GM21737 (cell line): ENCODE measurements at regions not wholly inside any gene's neighbourhood (a gene's known extent, or its start where the extent isn't known, plus 50 kb on each side); places are given as distances from the start of the nearest gene placed in this dataset.

Experiments
- ATAC-seq: cut with Tn5 transposase; IDR thresholded peaks from one replicate; pipeline ENCODE4 v1.9.1; 2021; ENCODE audit warnings: mild to moderate bottlenecking, moderate library complexity; ENCODE audit not compliant: unreplicated experiment

DNA sequence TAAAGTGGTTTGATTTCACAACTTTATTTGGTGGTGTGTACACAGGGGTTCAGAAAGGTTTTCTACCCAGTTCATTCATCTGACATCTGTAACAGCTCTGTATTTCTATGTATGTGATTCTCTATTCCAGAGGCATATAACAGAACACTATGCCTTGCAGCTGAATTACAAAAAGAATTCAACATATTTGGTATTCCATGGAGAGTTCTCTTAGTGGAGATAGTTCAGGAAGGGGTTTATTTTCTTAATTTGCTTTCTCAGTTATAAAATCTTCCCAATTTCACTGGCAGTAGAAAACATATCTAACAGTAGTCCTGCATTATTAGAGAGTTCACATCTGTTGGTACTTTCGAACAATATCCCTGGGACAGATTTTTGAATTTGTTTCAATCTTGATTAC is 207.9 kb upstream of the LYPLAL1 start:
- ATAC-seq: no peak

DNA sequence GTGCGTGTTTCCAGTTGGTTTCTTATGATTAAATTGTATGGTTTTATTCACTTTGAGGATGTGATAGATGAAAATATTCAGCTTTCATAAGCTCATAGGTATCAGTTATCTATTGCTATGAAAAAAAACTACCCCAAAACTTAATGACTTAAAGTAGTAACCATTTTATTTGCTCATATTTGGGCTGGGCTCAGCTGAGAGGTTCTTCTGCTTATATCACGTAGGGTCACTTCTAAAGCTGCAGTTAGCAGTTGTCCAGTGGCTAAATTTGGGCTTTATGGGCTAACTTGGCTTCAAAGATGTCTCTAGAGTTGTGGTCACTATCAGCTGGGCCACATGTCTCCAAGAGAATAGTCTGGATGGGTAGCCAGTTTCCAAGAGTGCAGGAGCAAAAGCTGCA is 206.4 kb upstream of the LYPLAL1 start:
- ATAC-seq: no peak

DNA sequence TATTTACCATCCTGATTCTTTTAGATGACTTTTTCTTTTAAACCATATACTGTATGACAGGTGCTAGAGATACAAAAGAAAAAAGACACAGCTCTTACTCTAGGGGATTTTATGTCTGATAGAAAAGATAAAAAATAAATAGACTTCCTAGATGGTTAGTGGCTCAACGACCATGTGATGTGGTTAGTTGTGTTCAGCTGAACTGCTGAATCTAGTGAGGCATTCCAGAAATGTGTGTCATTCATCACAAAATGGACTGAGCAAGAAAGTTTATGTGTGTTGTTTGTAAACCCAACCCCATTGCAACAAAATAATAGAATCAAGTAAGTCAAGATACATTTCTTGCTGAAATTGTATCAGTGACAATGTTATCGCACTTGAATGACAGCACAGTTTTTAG is 205.8 kb upstream of the LYPLAL1 start:
- no peak for ATAC-seq

DNA sequence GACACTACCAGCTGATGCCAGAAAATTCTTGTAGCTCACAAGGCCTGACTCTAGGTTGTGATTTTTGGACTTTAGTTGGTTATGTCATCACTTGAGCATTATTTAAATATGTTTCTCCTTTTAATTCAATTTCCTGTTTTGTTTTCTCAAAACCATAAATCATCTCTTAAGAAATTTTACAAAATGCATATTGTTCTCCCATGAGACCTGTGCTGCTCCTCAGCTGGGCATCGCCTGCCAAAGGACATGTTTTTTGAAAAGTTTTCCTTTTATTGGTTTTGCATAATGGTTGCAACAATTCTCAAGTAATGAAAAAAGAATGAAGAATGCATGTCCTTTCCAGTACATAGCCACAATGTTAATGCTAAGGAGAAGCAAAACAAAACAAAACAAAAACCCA is 204.7 kb upstream of the LYPLAL1 start:
- no peak for ATAC-seq

DNA sequence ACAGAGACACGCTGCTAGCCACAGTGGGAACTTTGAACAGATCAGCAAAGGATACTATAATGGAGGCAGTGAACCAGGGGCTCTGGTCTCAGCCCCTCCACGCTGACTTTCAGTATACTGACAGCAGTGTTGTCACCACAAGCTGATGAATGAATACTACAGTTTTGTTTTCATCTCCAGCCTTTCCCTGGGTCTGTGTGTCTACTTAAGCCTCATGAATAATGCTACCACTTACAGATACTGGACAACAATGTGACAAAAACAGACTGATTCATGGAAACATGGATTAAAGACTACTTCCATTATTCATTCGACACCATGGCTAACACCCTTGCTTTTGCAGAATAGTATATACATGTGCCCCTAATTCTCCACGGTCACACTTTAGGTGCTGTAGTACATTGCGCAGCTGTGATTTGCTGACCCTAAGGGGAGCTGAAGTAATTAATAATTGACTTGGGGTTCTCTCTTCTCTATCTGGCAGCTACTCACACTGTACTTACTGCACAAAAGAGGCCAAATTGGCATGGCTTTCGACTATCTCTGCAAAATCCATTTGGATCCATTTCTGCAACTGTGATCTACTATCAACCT is 203.2 kb upstream of the LYPLAL1 start:
- ATAC-seq: no peak

DNA sequence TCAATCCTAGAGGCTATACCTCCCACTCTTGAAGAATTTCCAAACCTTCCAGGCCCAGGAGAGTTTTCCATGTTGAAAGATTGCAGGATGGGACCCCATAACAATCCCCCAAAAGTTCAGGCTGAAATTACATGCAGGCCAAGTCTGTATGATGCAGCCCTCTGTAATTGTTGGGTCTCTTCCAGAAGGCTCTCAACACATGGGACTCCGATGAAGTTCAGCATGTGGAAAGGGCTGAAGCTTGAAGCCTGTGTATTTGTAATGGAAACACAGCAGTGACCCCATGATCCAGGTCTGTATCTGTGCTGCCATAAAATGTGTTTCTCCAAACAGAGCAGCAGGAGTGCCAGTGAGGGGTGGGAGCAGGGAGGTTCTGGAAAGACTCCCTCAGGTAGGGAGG is 202.5 kb upstream of the LYPLAL1 start:
- ATAC-seq: no peak

DNA sequence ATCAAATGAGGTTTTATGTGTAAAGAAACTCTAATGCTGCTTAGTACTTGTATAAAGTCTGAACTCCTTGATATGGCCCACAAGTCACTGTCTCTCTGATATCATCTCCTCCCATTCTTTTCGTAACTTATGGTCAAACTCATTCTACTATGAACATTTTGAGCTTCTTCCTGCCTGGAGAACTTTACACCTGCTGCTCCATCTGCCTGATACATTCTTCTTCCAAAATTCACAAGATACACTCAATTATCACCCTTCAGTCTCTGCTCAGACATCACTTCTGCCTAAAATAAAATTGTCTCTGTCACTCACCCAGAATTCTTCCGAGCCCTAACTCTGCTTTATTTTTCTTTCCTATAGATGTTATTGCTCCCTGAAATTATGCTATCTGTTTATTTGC is 192.8 kb upstream of the LYPLAL1 start:
- no peak for ATAC-seq

DNA sequence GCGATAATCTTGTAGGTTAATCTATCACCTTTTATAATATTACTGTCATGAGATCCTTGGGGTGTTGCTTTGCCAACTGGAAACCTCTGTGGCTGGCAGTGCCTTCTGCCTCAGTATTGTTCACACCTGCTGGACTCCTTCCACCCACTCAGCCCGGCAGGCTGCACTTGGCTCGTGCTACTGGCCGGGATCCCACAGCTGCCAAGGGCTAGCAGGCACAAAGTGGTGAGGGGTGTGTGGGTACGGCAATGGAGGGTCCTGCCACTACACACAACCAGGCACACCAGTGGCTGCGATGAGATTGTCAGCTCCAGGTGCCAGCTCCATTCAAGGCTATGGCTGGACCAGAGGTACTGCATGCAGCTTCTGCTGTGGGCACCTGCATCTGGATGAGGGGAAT is 191.2 kb upstream of the LYPLAL1 start:
- no peak for ATAC-seq

DNA sequence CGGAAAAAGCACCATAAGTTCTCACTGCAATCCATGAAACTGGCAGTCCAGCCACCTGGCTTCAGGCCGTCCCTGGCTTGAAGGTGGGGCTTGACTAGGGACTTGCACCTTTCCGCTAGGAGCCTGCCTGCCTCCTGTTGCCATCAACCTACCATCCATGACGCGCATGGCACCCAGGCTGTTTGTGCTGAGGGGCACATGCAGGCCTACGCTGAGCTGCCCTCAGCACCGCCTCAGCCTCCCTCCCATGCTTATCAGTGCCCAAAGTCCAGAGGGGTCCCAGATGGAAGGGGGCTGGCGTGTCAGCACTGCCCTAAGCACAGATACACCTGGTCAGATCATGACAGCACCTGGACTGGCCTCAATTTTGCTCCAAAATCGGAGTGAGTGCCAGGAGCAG is 190.2 kb upstream of the LYPLAL1 start:
- no peak for ATAC-seq

DNA sequence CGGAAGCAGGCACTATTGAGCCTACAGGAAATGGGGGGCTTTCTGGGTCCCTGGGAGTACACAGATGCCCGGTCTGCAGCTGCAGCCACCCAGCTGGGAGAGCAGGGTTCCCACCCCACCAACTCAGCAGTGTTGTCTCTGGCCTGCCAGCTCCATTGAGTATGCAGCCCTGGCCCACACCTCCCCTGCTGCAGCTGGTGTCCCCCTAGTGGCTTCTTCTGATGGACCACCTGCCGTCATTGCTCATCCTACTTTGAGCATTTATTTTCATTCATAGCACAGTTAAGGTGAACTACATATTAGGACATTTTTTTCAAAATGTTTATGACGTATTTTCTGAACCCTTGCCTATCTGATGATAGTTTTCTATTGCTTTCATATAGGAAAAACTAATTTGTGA is 189.8 kb upstream of the LYPLAL1 start:
- ATAC-seq: no peak

DNA sequence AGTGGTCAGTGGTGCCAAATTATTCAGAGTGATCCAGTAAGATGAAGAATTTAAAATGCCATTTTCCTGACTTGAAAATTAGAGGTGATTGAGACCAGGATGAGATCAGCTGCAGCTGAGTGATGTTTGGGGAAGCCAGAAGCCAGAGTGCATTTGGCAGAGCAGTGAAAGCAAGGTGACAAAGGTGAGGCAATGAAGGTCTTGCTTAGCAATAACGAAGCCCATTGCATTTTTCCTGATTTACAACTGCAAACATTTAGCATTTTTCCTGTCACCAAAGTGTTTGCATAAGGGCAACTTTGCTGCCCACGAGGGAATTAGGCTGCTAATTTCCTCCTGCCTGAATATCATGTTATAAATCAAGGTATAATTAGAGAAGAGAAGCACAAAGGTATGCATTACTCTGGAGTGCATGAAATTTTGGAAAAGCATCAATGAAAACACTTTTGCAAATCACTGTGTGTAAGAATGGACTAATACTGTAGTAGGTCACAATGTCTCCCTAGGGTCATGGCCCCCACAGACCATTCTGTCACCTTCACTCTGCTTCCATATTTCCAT is 188.2 kb upstream of the LYPLAL1 start:
- ATAC-seq: no peak

DNA sequence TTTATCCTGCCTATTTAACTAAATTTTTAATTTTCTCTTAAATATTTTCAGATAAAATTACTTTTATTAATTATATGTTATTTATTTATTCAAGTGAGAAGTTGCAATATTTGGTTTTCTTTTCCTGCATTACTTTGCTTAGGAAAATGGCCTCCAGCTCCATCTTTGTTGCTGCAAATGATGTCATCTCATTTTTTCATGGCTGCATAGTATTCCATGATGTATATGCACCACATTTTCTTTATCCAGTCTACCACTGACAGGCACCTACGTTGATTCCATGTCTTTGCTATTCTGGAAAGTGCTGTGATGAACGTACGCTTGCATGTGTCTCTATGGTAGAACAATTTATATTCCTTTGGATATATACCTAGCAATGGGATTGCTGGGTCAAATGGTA is 186.9 kb upstream of the LYPLAL1 start:
- ATAC-seq: no peak

DNA sequence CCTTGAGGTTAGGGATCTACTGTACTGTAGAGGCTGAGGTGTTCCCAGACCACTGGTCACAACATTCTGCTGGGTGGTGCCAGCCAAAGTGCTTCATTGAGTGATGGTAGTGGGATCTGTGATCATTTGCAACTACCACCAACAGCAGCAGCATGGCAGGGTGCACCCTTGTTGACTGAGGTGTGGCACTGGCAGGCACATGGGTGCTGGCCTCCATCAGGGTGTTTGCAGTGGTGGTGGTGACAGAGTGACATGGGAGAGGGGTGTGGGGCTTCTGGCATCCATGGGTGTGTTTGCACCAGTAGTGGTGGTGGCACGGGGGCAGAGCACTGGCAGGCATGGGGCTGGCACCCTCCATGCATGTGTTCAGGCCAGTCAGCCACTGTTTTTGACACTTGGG is 183.7 kb upstream of the LYPLAL1 start:
- no peak for ATAC-seq

DNA sequence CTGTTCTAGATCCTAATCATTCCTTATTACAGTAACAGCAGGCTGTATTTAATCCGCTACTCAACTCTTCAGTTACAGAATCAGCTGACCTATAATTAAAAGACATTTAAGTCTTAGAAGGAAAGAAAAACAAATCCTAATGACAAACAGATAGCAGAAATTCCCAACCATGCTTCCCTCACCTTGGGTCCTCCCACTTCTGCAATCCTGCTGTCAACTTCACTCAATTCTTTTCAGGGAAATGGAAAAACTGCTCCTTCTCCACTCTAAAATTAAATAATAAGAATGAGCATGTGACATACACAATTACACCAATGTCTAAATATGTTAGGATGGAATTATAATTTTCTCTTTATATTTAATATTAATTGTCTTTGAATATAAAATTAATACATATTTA is 182.6 kb upstream of the LYPLAL1 start:
- no peak for ATAC-seq

DNA sequence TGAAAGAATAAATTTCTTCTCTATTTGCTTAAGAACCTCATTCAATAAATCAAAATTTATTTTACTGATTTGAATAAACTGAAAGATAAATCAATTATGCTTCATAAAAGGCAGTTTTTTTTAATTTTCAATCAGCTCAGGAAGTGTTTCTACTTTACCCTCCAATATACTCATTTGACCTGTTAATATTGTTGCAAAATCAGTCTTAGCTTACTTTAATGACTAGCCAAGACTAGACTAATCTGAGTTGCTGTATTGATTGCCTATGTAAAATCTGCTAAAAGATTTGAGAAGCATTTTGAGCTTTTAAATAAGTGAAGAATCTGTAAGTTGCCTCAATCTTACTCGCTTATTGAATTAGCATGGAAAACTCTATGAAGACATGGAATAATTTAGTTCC is 179.1 kb upstream of the LYPLAL1 start:
- ATAC-seq: no peak

DNA sequence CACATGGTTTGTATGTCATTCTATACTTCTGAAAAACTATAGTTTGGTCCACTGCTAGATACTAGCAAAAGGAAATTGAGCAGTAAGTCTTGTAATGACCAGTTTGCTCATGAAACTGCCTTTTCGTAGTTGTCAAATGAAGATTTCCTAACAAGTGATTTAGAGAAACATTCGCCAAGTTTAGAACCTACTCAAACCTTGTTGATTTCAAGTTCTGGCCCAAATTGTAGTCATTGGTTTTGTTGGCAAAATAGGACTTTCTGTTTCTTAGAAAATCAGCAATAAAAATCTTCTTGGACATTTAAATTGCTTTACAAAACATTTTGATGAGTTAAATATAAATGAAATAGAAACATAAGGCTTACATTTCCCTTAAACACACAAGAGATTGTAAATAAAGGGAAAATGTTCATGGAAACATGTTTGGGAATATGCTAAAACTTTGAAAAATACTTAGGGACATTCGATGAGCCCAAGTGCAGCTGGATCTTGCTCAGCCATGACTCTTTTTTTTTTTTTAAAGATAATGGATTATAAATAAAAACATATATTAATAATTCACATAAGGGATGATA is 178.5 kb upstream of the LYPLAL1 start:
- ATAC-seq: no peak

DNA sequence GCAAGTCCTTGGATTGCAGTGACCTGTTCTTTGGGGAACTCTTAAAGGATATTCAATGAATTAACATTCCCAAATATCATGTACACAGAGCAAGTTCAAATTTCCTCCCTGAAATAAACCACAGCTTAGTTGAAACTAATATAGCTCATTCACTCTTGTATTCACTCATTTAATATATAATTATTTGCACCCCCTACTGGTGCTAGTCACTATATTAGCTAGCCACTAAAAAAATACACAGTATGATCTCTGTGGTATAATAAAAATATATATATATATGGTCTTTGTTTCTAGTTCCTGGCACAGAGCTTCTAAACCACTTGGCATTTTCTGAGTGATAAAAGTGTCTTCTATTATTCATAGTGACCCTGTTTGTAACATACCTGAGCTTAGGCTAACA is 177.3 kb upstream of the LYPLAL1 start:
- no peak for ATAC-seq

DNA sequence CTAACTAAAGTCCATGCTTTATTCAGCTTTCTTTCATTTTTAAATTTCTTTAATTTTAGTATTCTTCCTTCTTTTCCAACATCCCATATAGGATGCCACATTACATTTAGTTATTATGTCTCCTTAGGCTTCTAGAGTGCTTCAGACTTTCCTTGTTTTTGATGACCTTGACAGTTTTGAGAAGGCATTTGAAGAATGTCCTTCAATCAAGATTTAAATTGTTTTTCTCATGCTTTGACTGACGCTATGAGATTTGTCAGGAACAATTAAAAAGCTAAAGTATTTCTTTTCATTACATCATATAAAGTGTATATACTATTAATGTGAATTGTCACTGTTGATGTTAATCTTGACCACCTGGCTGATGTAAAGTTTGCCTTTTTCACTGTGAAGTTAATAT is 173.7 kb upstream of the LYPLAL1 start:
- no peak for ATAC-seq

DNA sequence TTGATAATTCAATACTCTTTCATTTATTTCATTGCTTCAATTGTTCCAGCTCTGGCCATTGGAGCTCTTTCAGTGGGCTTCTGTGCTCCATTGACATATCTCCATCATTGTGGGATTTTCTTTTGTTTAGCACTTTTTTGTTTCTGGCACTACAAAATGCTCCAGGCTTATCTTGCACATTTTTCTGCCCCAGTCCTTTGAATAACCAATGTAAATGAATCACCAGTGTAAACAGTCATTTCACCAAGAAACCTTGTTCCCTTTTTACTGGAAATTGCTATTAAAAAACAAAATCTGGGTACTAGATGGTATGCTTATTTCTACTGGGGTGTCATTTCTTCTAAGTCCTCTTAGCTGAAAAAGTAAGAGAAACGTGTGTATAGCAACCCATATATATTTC is 173.0 kb upstream of the LYPLAL1 start:
- no peak for ATAC-seq

DNA sequence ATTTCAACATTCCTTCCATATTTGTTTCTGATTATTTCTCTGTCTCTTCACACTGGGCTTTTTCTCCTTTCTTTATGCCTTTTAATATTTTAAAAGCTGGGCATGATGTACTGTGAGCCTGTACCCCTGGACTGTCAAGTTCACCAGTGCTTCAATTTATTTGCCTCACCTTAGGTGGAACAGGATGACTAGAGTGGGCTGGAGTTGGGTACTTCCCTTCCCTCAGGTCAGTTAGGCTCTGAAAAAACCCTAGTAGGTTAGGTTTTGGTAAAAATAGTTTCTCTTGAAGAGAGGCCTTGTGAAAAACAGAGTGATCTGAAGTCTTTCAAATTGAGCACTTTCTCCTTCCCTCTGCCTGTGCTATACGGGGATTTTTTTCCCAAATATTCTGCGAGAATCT is 163.0 kb upstream of the LYPLAL1 start:
- ATAC-seq: no peak

DNA sequence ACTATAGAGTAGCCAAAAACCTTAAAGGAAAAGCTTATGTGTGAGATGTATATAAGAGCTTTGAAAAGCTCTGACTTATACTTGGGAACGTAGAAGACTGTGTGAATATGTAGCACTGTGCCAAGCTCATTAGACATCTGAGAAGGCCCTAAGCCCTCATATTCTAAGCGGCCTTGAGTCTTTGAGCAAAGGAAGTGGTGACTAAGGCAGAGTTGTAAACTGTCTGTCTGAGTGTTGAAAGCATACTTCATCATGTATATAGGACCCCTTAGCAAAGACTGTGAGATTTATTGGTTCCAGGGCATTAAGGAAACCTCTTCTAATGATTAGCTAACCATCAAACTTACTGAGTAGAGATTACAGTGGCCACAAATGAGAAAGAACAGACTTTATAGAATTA is 153.3 kb upstream of the LYPLAL1 start:
- no peak for ATAC-seq

DNA sequence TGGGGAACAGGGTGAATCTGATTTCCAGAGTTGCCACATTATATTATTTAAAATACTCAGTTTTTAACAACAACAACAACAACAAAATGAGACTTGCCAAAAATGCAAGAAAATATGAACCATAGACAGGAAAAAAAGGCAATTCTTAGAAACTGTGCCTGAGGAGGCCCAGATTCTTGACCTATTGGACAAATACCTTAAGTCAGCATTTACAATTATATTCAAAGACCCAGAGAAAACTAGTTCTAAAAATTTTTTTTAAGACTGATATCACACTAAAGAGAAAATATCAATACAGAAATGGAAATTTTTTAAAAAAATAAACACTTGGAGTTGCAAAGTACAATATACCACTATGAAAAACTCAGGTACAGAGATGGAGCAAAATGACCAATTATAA is 152.8 kb upstream of the LYPLAL1 start:
- no peak for ATAC-seq

DNA sequence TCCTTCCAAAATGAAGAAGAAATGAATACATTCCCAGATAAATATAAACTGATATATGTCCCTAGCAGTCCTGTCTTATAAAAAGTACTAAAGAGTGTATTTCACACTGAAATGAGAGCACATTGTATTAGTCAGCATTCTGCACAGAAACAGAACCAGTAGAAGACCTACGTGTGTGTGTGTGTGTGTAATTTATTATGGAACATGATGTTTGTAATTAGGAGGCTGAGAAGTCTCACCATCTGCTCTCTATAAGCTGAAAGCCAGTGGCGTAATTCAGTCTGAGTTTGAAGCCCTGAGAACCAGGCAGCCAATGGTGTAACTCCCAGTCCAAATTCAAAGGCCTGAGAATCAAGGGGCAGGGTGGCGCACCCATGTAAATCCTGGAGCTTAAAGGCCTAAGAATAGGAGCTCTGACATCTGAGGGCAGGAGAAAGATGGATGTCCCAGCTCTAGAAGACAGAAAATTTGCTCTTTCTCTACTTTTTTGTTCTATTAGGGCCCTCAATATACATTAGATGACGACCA is 146.5 kb upstream of the LYPLAL1 start:
- ATAC-seq: no peak
